ENCODE measurements at regions not wholly inside any gene's neighbourhood (a gene's known extent, or its start where the extent isn't known, plus 50 kb on each side); places are given as distances from the start of the nearest gene placed in this dataset.

- DNase-seq (ENCODE audit: low spot score) = no peak
- Histone ChIP-seq H3K18ac (ENCODE audit: low read length) (no peak overlapping the region), H2BK5ac (ENCODE audit: low read length) (no peak overlapping the region), H3K14ac (ENCODE audit: low read length) (no peak overlapping the region), H3K36me3 (replicated peaks in 1 of 2; ENCODE audit: control insufficient read depth in 2 of 2, insufficient read depth in 2 of 2, low read length in 2 of 2) (no peaks in the 10 kb centered on the region), H3K23ac (ENCODE audit: low read depth, low read length, poor library complexity) (no peak overlapping the region), H3K9ac (ENCODE audit: low read depth, low read length, poor library complexity) (no peak overlapping the region), H2BK12ac (ENCODE audit: low read length) (no peak overlapping the region), H3K9me3 (replicated peaks in 1 of 2; ENCODE audit: control insufficient read depth in 2 of 2, insufficient read depth in 1 of 2, low read depth in 1 of 2, low read length in 2 of 2) (no peaks in the 10 kb centered on the region), H4K8ac (ENCODE audit: low read depth, low read length) (no peak overlapping the region), H3K4ac (ENCODE audit: low read length) (no peak overlapping the region), H4K91ac (ENCODE audit: low read depth, low read length, poor library complexity) (no peak overlapping the region), H3K4me3 (ENCODE audit: low read length in 2 of 2) (no peak overlapping the region), H3K27me3 (ENCODE audit: control insufficient read depth in 3 of 3, insufficient read depth in 3 of 3, low read depth in 1 of 3, low read length in 3 of 3) (no peaks in the 10 kb centered on the region), H2AFZ (ENCODE audit: low read length) (no peak overlapping the region), H2AK5ac (ENCODE audit: low read depth, low read length) (no peak overlapping the region), H3K27ac (replicated peaks; ENCODE audit: low read length) (no peak overlapping the region), H2BK120ac (ENCODE audit: low read depth, low read length) (no peak overlapping the region), H2BK15ac (ENCODE audit: low read length) (no peak overlapping the region), H3K4me1 (ENCODE audit: control insufficient read depth in 2 of 2, insufficient read depth in 1 of 2, low read depth in 1 of 2, low read length in 2 of 2) (peaks cover 0 to 7% of the 10 kb centered on the region in 2 donors), H3K4me2 (ENCODE audit: insufficient read depth, low read length, poor library complexity, severe bottlenecking) (no peak overlapping the region), H3K79me1 (ENCODE audit: low read depth, low read length) (no peaks in the 10 kb centered on the region)
- no CpG with 5 or more reads among the region's 3 CpGs for WGBS, 2 donors (ENCODE audit: extremely low coverage in 2 of 2, insufficient read length in 2 of 2, insufficient replicate concordance in 1 of 2)
Measured at GRCh38 chr3:89580859-89581258, 473.4 kb downstream of the EPHA3 start.

GRCh38 chr3:89584398-89584797 lies 477.0 kb downstream of the EPHA3 start:
- Histone ChIP-seq H3K4me1 (ENCODE audit: control insufficient read depth in 2 of 2, insufficient read depth in 1 of 2, low read depth in 1 of 2, low read length in 2 of 2) (no peaks in the 10 kb centered on the region), H2BK5ac (ENCODE audit: low read length) (no peak overlapping the region), H3K4me3 (ENCODE audit: low read length in 2 of 2) (no peak overlapping the region), H4K91ac (ENCODE audit: low read depth, low read length, poor library complexity) (no peak overlapping the region), H2BK120ac (ENCODE audit: low read depth, low read length) (no peak overlapping the region), H3K9me3 (replicated peaks in 1 of 2; ENCODE audit: control insufficient read depth in 2 of 2, insufficient read depth in 1 of 2, low read depth in 1 of 2, low read length in 2 of 2) (no peaks in the 10 kb centered on the region), H4K8ac (ENCODE audit: low read depth, low read length) (no peak overlapping the region), H2BK15ac (ENCODE audit: low read length) (no peak overlapping the region), H3K36me3 (replicated peaks in 1 of 2; ENCODE audit: control insufficient read depth in 2 of 2, insufficient read depth in 2 of 2, low read length in 2 of 2) (no peaks in the 10 kb centered on the region), H3K27ac (replicated peaks; ENCODE audit: low read length) (no peak overlapping the region), H3K4me2 (ENCODE audit: insufficient read depth, low read length, poor library complexity, severe bottlenecking) (no peak overlapping the region), H2BK12ac (ENCODE audit: low read length) (no peak overlapping the region), H3K9ac (ENCODE audit: low read depth, low read length, poor library complexity) (no peak overlapping the region), H3K27me3 (ENCODE audit: control insufficient read depth in 3 of 3, insufficient read depth in 3 of 3, low read depth in 1 of 3, low read length in 3 of 3) (no peaks in the 10 kb centered on the region), H3K18ac (ENCODE audit: low read length) (no peak overlapping the region), H2AK5ac (ENCODE audit: low read depth, low read length) (no peak overlapping the region), H2AFZ (ENCODE audit: low read length) (no peak overlapping the region), H3K14ac (ENCODE audit: low read length) (no peak overlapping the region), H3K79me1 (ENCODE audit: low read depth, low read length) (no peaks in the 10 kb centered on the region), H3K4ac (ENCODE audit: low read length) (no peak overlapping the region), H3K23ac (ENCODE audit: low read depth, low read length, poor library complexity) (no peak overlapping the region)
- DNase-seq (ENCODE audit: low spot score) = no peak
- WGBS, 2 donors (ENCODE audit: extremely low coverage in 2 of 2, insufficient read length in 2 of 2, insufficient replicate concordance in 1 of 2) = no CpG with 5 or more reads among the region's 3 CpGs

GRCh38 chr3:89586256-89586655 lies 478.8 kb downstream of the EPHA3 start:
- Histone ChIP-seq H3K4ac (ENCODE audit: low read length) (no peak overlapping the region), H3K27me3 (ENCODE audit: control insufficient read depth in 3 of 3, insufficient read depth in 3 of 3, low read depth in 1 of 3, low read length in 3 of 3) (no peaks in the 10 kb centered on the region), H3K9ac (ENCODE audit: low read depth, low read length, poor library complexity) (no peak overlapping the region), H2BK120ac (ENCODE audit: low read depth, low read length) (no peak overlapping the region), H3K14ac (ENCODE audit: low read length) (no peak overlapping the region), H4K8ac (ENCODE audit: low read depth, low read length) (no peak overlapping the region), H3K9me3 (replicated peaks in 1 of 2; ENCODE audit: control insufficient read depth in 2 of 2, insufficient read depth in 1 of 2, low read depth in 1 of 2, low read length in 2 of 2) (no peaks in the 10 kb centered on the region), H2AFZ (ENCODE audit: low read length) (no peak overlapping the region), H2BK15ac (ENCODE audit: low read length) (no peak overlapping the region), H4K91ac (ENCODE audit: low read depth, low read length, poor library complexity) (no peak overlapping the region), H3K23ac (ENCODE audit: low read depth, low read length, poor library complexity) (no peak overlapping the region), H2BK5ac (ENCODE audit: low read length) (no peak overlapping the region), H2BK12ac (ENCODE audit: low read length) (no peak overlapping the region), H3K18ac (ENCODE audit: low read length) (no peak overlapping the region), H2AK5ac (ENCODE audit: low read depth, low read length) (no peak overlapping the region), H3K27ac (replicated peaks; ENCODE audit: low read length) (no peak overlapping the region), H3K79me1 (ENCODE audit: low read depth, low read length) (no peaks in the 10 kb centered on the region), H3K4me3 (ENCODE audit: low read length in 2 of 2) (no peak overlapping the region), H3K4me2 (ENCODE audit: insufficient read depth, low read length, poor library complexity, severe bottlenecking) (no peak overlapping the region), H3K4me1 (ENCODE audit: control insufficient read depth in 2 of 2, insufficient read depth in 1 of 2, low read depth in 1 of 2, low read length in 2 of 2) (no peaks in the 10 kb centered on the region), H3K36me3 (replicated peaks in 1 of 2; ENCODE audit: control insufficient read depth in 2 of 2, insufficient read depth in 2 of 2, low read length in 2 of 2) (no peaks in the 10 kb centered on the region)
- no CpG with 5 or more reads among the region's 2 CpGs for WGBS, 2 donors (ENCODE audit: extremely low coverage in 2 of 2, insufficient read length in 2 of 2, insufficient replicate concordance in 1 of 2)
- DNase-seq (ENCODE audit: low spot score) = no peak

- no peak overlapping the region for H3K4ac ChIP-seq (ENCODE audit: low read length)
- no peak for DNase-seq (ENCODE audit: low spot score)
- no peak overlapping the region for H2BK120ac ChIP-seq (ENCODE audit: low read depth, low read length)
Measured at GRCh38 chr3:89586676-89587075, 479.3 kb downstream of the EPHA3 start.

More at GRCh38 chr3:89586676-89587075, 479.3 kb downstream of the EPHA3 start:
- Histone ChIP-seq H4K8ac (ENCODE audit: low read depth, low read length) (no peak overlapping the region), H2AFZ (ENCODE audit: low read length) (no peak overlapping the region), H3K9ac (ENCODE audit: low read depth, low read length, poor library complexity) (no peak overlapping the region), H3K23ac (ENCODE audit: low read depth, low read length, poor library complexity) (no peak overlapping the region), H4K91ac (ENCODE audit: low read depth, low read length, poor library complexity) (no peak overlapping the region), H2BK15ac (ENCODE audit: low read length) (no peak overlapping the region), H3K27me3 (ENCODE audit: control insufficient read depth in 3 of 3, insufficient read depth in 3 of 3, low read depth in 1 of 3, low read length in 3 of 3) (no peaks in the 10 kb centered on the region), H3K14ac (ENCODE audit: low read length) (no peak overlapping the region), H3K27ac (replicated peaks; ENCODE audit: low read length) (no peak overlapping the region), H3K4me2 (ENCODE audit: insufficient read depth, low read length, poor library complexity, severe bottlenecking) (no peak overlapping the region), H2BK5ac (ENCODE audit: low read length) (no peak overlapping the region), H3K4me3 (ENCODE audit: low read length in 2 of 2) (no peak overlapping the region), H3K79me1 (ENCODE audit: low read depth, low read length) (no peaks in the 10 kb centered on the region), H3K4me1 (ENCODE audit: control insufficient read depth in 2 of 2, insufficient read depth in 1 of 2, low read depth in 1 of 2, low read length in 2 of 2) (no peaks in the 10 kb centered on the region), H3K18ac (ENCODE audit: low read length) (no peak overlapping the region), H2AK5ac (ENCODE audit: low read depth, low read length) (no peak overlapping the region), H2BK12ac (ENCODE audit: low read length) (no peak overlapping the region), H3K36me3 (replicated peaks in 1 of 2; ENCODE audit: control insufficient read depth in 2 of 2, insufficient read depth in 2 of 2, low read length in 2 of 2) (no peaks in the 10 kb centered on the region), H3K9me3 (replicated peaks in 1 of 2; ENCODE audit: control insufficient read depth in 2 of 2, insufficient read depth in 1 of 2, low read depth in 1 of 2, low read length in 2 of 2) (no peaks in the 10 kb centered on the region)
- no CpG with 5 or more reads among the region's 1 CpG for WGBS, 2 donors (ENCODE audit: extremely low coverage in 2 of 2, insufficient read length in 2 of 2, insufficient replicate concordance in 1 of 2)
